GM18858 (cell line): ENCODE measurements at regions not wholly inside any gene's neighbourhood (a gene's known extent, or its start where the extent isn't known, plus 50 kb on each side); places are given as distances from the start of the nearest gene placed in this dataset.

Experiments used
- ATAC-seq: cut with Tn5 transposase; IDR thresholded peaks from one replicate; pipeline ENCODE4 v1.9.1; 2021; ENCODE audit not compliant: unreplicated experiment

- ATAC-seq = no peak
Observed at GRCh38 chr14:42192738-42193653, 586.3 kb downstream of the LRFN5 start.

DNA sequence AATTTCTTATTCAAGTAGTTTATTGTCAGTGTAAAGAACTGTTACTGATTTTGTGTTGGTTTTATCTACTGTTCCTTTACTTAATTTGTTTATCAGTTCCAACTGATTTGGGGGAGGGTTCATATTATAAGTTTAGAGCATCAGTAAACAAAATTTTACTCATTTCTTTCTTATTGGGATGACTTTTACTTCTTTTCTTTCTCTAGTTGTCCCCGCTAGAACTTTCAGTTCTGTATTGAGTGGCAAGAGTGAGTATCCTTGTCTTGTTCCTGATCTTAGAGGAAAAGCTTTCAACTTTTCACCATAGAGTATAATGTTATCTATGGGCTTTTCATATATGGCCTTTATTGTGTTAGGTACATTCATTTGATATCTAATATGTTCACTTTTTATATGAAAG, 584.1 kb downstream of the LRFN5 start:
- no peak for ATAC-seq

GRCh38 chr14:42187846-42188245, 581.2 kb downstream of the LRFN5 start:
- ATAC-seq = no peak

- ATAC-seq = no peak
Observed at GRCh38 chr14:42185718-42186117, 579.0 kb downstream of the LRFN5 start.

DNA sequence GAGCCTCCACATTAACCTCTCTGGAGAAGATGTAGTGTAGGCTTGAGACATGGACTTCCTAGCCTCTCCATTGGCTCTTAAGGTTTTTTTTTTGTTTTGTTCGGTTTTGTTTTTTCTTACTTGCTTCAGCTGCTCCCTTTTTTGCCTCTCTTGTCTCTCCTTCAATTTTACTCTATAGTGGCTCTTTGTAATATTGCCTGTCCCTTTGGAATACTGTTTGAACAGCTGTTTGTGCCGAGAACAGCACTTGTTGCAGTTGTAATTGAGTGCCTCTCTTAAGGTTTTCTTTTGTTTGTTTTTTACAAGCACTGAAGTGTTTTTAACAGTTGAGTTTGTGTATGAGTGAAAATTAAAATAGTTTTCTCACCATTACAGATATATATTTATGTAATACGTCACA, 567.7 kb downstream of the LRFN5 start:
- ATAC-seq = no peak

- ATAC-seq = no peak
Observed at GRCh38 chr14:42173206-42173605, 566.5 kb downstream of the LRFN5 start.

DNA sequence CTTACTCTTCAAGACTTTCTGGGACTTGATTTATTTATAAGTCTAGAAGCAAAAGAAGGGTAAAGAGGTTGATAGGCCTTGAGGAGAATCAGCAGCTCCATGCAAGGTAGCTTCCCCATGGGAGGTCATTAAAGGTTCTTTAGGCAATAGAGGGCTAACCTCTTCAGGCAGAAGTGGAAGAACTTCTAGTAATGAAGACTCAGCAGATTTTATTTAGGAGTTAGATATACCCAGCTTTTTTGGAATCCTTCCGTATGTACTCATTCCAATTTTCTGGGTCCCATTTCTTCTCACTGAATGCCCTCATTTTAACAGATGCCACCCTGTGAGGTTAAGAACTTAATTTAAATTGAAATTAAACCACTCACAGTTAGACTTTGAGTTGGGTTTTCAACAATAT, 565.6 kb downstream of the LRFN5 start:
- ATAC-seq = no peak

- no peak for ATAC-seq
Observed at GRCh38 chr14:42163136-42163535, 556.5 kb downstream of the LRFN5 start.

DNA sequence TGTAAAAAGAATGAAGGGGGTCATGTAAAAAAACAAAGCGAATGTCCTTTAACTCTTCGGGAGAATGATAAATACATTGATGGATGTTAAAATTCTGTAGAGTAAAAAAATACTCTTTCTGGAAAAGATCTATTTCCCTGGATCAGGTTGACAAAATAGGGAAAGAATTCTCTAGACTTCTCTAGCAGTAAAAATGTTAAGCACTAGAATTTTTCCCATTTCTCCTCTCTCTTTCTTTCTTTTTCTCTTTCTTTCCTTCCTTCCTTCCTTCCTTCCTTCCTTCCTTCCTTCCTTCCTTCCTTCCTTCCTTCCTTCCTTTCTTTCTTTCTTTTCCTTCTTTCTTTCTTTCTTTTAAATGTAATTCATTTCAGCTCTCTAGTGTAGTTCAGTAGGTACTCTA, 552.5 kb downstream of the LRFN5 start:
- ATAC-seq = no peak

GRCh38 chr14:42149609-42150261, 543.1 kb downstream of the LRFN5 start:
- ATAC-seq = peak; percentile 74

DNA sequence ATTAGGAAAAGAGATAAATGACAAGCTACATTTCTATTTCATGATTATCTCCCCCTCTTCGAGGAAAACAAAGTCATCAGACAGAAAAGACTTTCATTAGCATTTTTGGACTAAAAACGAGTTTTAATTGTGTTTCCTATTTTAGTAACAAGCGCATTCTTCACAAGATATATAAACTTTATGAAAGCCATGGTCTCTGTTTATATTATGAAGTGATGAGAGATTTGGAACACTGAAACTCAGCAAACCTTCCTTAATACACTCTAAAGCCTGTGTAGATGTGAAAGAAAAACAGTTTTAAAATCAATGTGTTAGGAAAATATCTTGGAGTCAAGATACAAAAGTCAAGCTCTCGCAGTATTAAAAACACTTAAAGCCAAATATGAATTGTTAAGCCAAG, 539.1 kb downstream of the LRFN5 start:
- ATAC-seq = no peak

GRCh38 chr14:42143114-42143513, 536.4 kb downstream of the LRFN5 start:
- no peak for ATAC-seq

DNA sequence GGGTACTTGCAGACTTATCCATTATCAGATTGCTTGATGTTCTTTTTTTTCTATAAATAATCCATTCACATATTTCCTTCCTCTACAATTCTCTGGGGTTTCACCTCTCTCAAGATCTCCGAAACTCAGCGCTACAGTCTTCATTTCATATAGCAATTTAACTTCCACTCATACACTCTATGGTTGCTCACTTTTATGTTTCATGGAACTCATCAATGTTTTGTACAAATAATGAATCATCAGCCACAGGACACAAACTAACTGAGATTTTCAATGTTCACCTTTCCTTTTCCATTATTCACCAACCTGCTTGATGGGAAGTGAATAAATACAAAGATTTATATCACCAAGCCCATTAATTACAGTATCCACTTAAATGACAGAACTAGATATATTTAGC, 534.7 kb downstream of the LRFN5 start:
- no peak for ATAC-seq

DNA sequence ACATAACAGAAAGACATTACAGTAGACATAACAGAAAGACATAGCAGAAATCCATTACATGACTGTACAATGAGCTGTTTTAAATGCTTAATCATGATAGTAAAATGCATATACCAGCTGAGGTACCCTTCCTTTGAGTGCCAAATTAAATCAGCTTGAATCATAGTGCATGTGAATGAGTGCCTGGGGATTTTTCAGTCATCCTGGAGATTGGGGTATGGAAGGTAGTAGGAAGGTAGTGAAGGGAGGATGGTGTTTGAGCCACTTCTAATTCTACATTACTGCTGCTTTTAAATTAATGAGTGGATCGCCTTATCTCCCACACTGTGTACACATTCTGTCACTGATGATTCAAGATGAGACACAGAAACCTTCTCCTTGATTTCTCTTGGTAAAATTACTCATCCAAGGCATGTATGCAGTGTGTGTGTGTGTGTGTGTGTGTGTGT, 534.2 kb downstream of the LRFN5 start:
- no peak for ATAC-seq

DNA sequence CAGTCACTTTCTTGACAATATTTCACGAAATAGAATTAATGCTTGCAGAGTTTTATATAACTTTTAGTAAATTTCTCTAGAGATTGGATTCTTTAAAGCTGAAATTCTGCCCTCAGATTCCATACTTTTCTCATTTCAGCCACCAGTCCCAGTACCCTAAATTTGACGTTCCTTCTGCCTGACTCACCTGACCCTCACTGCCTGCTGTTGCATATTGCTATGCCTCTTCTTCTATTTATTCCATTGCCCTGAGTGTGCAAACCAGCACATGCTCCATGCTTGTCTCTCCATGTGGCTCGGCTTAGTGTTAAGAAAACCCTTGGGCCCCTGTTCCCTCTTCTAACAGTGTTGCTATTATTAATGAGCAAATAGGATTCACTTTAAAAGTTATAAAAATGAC, 533.3 kb downstream of the LRFN5 start:
- no peak for ATAC-seq

DNA sequence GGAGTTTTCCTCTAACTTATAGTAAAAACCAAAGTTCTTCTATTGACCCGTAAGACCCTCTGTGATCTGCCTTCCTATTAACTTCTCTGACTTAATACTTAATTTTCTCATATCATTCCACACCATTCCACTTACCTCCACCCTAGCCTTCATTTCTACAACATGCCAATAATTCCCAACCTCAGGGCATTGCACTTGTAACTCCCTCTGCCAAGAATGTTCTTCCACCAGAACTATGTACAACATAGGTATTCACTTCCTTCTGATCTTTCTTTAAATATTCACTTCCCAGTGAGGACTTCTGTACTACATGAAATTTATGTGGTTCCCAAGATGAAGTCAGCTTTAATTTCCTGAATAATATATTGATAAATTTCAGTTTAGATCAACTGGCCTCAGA, 531.7 kb downstream of the LRFN5 start:
- no peak for ATAC-seq

DNA sequence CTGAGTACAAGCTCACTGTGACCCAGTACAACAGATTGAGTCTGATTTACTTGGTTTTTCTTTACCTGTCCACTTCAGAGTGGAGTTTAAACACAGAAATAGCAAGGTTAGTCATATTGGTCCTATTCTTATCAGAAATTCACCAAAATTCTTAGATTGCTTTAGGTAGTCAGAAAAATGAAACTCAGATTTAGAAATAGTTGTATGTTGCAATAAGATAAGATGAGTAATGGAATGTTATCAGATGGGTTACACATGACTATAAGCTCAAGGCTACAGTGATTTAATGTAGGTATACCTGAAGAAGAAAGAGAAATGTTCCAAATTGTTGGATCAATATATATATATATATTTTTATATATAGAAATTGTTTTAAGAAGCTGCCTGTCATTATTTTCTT, 524.1 kb downstream of the LRFN5 start:
- ATAC-seq = no peak

DNA sequence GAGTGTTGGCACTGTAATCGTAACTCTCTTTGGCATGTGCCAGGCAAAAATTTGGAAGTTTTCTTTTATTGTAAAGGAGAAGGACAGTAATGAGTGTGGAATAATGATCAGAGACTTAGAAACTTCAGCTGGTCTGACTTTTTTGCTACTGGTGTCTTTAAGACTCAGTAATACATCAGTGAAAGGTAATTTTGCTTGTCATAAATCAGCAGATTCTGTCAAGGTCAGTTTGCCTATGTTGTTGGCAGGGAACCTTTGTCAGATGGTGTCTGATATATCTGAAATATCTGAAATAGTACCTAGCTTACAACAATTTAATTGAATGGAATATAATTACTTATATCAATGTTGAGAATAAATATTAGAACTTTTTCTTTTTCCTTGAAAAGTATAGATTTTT, 516.9 kb downstream of the LRFN5 start:
- ATAC-seq = no peak

GRCh38 chr14:42113358-42114069, 506.8 kb downstream of the LRFN5 start:
- no peak for ATAC-seq

DNA sequence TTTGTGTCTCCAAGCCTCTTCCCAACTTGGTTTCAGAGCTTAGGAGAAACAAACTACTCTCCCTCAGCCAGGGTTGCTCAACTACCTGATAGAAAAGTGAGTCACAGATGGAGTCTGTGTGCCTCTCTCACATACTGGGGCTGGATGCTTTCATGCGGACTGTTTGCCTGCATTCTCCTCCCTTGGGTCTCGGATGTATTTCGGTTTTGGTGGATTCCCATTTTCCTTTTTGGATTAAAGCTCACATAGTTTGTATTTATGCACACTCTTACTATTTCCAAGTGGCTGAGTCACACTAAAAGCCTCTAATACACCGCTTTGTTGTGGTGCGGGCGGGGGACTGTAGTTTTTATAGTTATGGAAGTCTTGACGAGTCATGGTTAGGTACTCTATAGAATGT, 505.4 kb downstream of the LRFN5 start:
- no peak for ATAC-seq

DNA sequence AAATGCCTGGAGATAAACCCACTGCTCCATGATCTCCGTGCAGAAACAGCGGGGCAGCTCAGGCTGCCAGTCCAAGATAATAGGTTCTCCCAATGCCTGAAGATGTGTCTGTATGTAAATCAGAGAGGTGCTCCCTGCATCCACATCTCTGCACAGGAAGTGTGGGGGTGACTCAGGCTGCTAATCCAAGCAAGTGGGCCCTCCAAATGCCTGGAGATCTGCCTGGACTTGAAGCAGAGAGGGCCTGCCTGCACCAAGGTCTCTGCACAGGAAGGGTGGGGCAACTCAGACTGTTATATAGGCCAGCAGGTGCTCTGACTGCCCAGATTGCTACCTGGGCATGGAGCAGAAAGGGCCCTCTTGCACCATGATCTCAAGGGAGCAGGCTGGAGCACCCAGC, 504.7 kb downstream of the LRFN5 start:
- no peak for ATAC-seq

- ATAC-seq = no peak
Observed at GRCh38 chr14:42110167-42110566, 503.5 kb downstream of the LRFN5 start.
